HEK293 (cell line): ENCODE measurements at regions not wholly inside any gene's neighbourhood (a gene's known extent, or its start where the extent isn't known, plus 50 kb on each side); places are given as distances from the start of the nearest gene placed in this dataset.
"Not testable (repeated sequence)": the region's sequence is repeated elsewhere in the genome, so short reads cannot be mapped to it uniquely, and the experiment has no call there.

Experiments used
- CTCF ChIA-PET: fragments of 350-600 bp; formaldehyde crosslinking; extraction: SDS; loops from one replicate; lab custom pipeline; 2021; ENCODE audit warnings: antibody characterized with exemption; lab: Yijun Ruan, JAX
- POLR2A ChIA-PET: fragments of 300-600 bp; formaldehyde crosslinking; extraction: SDS; loops from one replicate; lab custom pipeline; 2020; ENCODE audit warnings: antibody characterized with exemption, inconsistent platforms; lab: Yijun Ruan, JAX
- H3K27ac ChIP-seq: fragments of 200-500 bp; sonication (Bioruptor generic); 2 replicates; pipeline ENCODE4 v1.5.1; 2014; ENCODE audit warnings: low read depth, low read length, control low read depth, inconsistent platforms; ENCODE audit errors: extremely low read depth
- H3K36me3 ChIP-seq, 2 experiments: fragments of 200-500 bp in 1 of 2; sonication (Bioruptor generic) in 1 of 2; 1 replicate in 1 of 2; 2 replicates in 1 of 2; pipeline ENCODE4 v1.5.1; 2014 to 2017; ENCODE audit warnings: inconsistent platforms in 2 of 2, low read length in 2 of 2; ENCODE audit not compliant: control insufficient read depth in 2 of 2, insufficient read depth in 1 of 2
- H3K4me1 ChIP-seq: fragments of 200-500 bp; sonication (Bioruptor generic); 2 replicates; pipeline ENCODE4 v1.5.1; 2014; ENCODE audit warnings: mild to moderate bottlenecking, low read length, inconsistent platforms; ENCODE audit not compliant: control insufficient read depth, insufficient read depth
- H3K4me3 ChIP-seq: 2 replicates; pipeline ENCODE4 v1.5.1; 2011; ENCODE audit warnings: low read depth, mild to moderate bottlenecking, control low read depth, low read length, moderate library complexity
- H3K9me3 ChIP-seq: fragments of 200-500 bp; sonication (Bioruptor generic); 2 replicates; pipeline ENCODE4 v1.5.1; 2014; ENCODE audit warnings: low read depth, low read length, inconsistent platforms; ENCODE audit not compliant: control insufficient read depth, insufficient read depth

- POLR2A ChIA-PET = not testable (repeated sequence)
Measured at GRCh38 chr11:49608892-49609291, 343.3 kb upstream of the OR4C13 start.

GRCh38 chr11:49623872-49624271 lies 328.3 kb upstream of the OR4C13 start:
- POLR2A ChIA-PET, CTCF ChIA-PET: not testable (repeated sequence)

More at GRCh38 chr11:49608892-49609291, 343.3 kb upstream of the OR4C13 start:
- H3K9me3 ChIP-seq, H3K27ac ChIP-seq, CTCF ChIA-PET, H3K36me3 ChIP-seq, H3K4me3 ChIP-seq, H3K4me1 ChIP-seq: not testable (repeated sequence)

GRCh38 chr11:49670705-49671104 lies 281.5 kb upstream of the OR4C13 start:
- H3K36me3 ChIP-seq, H3K27ac ChIP-seq, H3K4me3 ChIP-seq, CTCF ChIA-PET, POLR2A ChIA-PET, H3K4me1 ChIP-seq, H3K9me3 ChIP-seq: not testable (repeated sequence)

More at GRCh38 chr11:49623872-49624271, 328.3 kb upstream of the OR4C13 start:
- H3K4me3 ChIP-seq, H3K27ac ChIP-seq, H3K9me3 ChIP-seq, H3K36me3 ChIP-seq, H3K4me1 ChIP-seq: not testable (repeated sequence)

- H3K36me3 ChIP-seq, H3K27ac ChIP-seq, H3K4me3 ChIP-seq, H3K4me1 ChIP-seq, CTCF ChIA-PET, H3K9me3 ChIP-seq, POLR2A ChIA-PET: not testable (repeated sequence)
Measured at GRCh38 chr11:49702121-49702520, 250.1 kb upstream of the OR4C13 start.

- H3K36me3 ChIP-seq, H3K27ac ChIP-seq, H3K4me3 ChIP-seq, POLR2A ChIA-PET, CTCF ChIA-PET, H3K4me1 ChIP-seq, H3K9me3 ChIP-seq: not testable (repeated sequence)
Measured at GRCh38 chr11:49750447-49750846, 201.7 kb upstream of the OR4C13 start.

- CTCF ChIA-PET, H3K9me3 ChIP-seq, H3K4me3 ChIP-seq, H3K27ac ChIP-seq, H3K4me1 ChIP-seq, H3K36me3 ChIP-seq, POLR2A ChIA-PET: not testable (repeated sequence)
Measured at GRCh38 chr11:49750960-49751359, 201.2 kb upstream of the OR4C13 start.

GRCh38 chr11:49780791-49781190 lies 171.4 kb upstream of the OR4C13 start:
- H3K9me3 ChIP-seq, CTCF ChIA-PET, H3K4me1 ChIP-seq, POLR2A ChIA-PET, H3K27ac ChIP-seq, H3K36me3 ChIP-seq, H3K4me3 ChIP-seq: not testable (repeated sequence)

- POLR2A ChIA-PET, H3K4me3 ChIP-seq, CTCF ChIA-PET: not testable (repeated sequence)
Measured at GRCh38 chr11:49782000-49782399, 170.2 kb upstream of the OR4C13 start.

GRCh38 chr11:49783841-49784240 lies 168.3 kb upstream of the OR4C13 start:
- POLR2A ChIA-PET, H3K27ac ChIP-seq, H3K4me3 ChIP-seq, H3K36me3 ChIP-seq, H3K9me3 ChIP-seq, H3K4me1 ChIP-seq: not testable (repeated sequence)
- CTCF ChIA-PET = interaction anchor here (0.7 kb wide), 1 partner anchor 24 kb away, joined by 3 read pairs; no protein-coding TSS in a partner anchor

More at GRCh38 chr11:49782000-49782399, 170.2 kb upstream of the OR4C13 start:
- H3K4me1 ChIP-seq, H3K9me3 ChIP-seq, H3K27ac ChIP-seq, H3K36me3 ChIP-seq: not testable (repeated sequence)

GRCh38 chr11:49789787-49790186 lies 162.4 kb upstream of the OR4C13 start:
- H3K9me3 ChIP-seq, H3K27ac ChIP-seq, H3K4me1 ChIP-seq, CTCF ChIA-PET, H3K4me3 ChIP-seq, H3K36me3 ChIP-seq, POLR2A ChIA-PET: not testable (repeated sequence)

- H3K36me3 ChIP-seq, H3K4me3 ChIP-seq, CTCF ChIA-PET, H3K27ac ChIP-seq, H3K4me1 ChIP-seq, POLR2A ChIA-PET, H3K9me3 ChIP-seq: not testable (repeated sequence)
Measured at GRCh38 chr11:49798206-49798837, 153.9 kb upstream of the OR4C13 start.
